ENCODE measurements at regions not wholly inside any gene's neighbourhood (a gene's known extent, or its start where the extent isn't known, plus 50 kb on each side); places are given as distances from the start of the nearest gene placed in this dataset.

GRCh38 chr5:57327561-57328367 is 153.9 kb downstream of the GPBP1 start:
- WGBS, 2 donors = 49 to 67% methylated on average over 3 of the region's 3 CpGs
- H3K4me1 ChIP-seq = no peaks in the 10 kb centered on the region
- no peak overlapping the region for H3K27ac ChIP-seq
- H3K4me3 ChIP-seq = no peak overlapping the region
- no peak for DNase-seq
- intact Hi-C loops (cut with DNase I) = no loop called here
- peak in 3 of 4 donors; percentile 44 to 80 (median 75) for ATAC-seq
- no peak for TF ChIP-seq CTCF (IDR thresholded peaks at IDR 0.05)
- no peak for FAIRE-seq
- H3K27me3 ChIP-seq = no peaks in the 10 kb centered on the region
- H3K36me3 ChIP-seq = no peaks in the 10 kb centered on the region
- H3K9me3 ChIP-seq = no peaks in the 10 kb centered on the region

GRCh38 chr5:57325678-57326397 is 152.0 kb downstream of the GPBP1 start:
- TF ChIP-seq CTCF (IDR thresholded peaks at IDR 0.05) = no peak
- intact Hi-C loops (cut with DNase I) = no loop called here
- DNase-seq (no peak), ATAC-seq (no peak), FAIRE-seq (no peak)
- no peak overlapping the region for H3K4me3 ChIP-seq
- no peaks in the 10 kb centered on the region for H3K9me3 ChIP-seq
- no peak overlapping the region for H3K27ac ChIP-seq
- no peaks in the 10 kb centered on the region for H3K4me1 ChIP-seq
- H3K36me3 ChIP-seq = no peaks in the 10 kb centered on the region
- 88 to 93% methylated on average over 4 of the region's 4 CpGs for WGBS, 2 donors
- no peaks in the 10 kb centered on the region for H3K27me3 ChIP-seq

- Histone ChIP-seq H3K27me3 (no peaks in the 10 kb centered on the region), H3K4me1 (no peaks in the 10 kb centered on the region), H3K27ac (no peak overlapping the region), H3K4me3 (no peak overlapping the region), H3K9me3 (no peaks in the 10 kb centered on the region), H3K36me3 (no peaks in the 10 kb centered on the region)
- ATAC-seq (no peak), DNase-seq (no peak), FAIRE-seq (no peak)
- 87 to 91% methylated on average over 4 of the region's 4 CpGs for WGBS, 2 donors
- TF ChIP-seq CTCF (IDR thresholded peaks at IDR 0.05) = no peak
- intact Hi-C loops (cut with DNase I) = no loop called here
Measured at GRCh38 chr5:57324861-57325260, 151.0 kb downstream of the GPBP1 start.

- FAIRE-seq (no peak), ATAC-seq (no peak), DNase-seq (no peak)
- intact Hi-C loops (cut with DNase I) = no loop called here
- H3K27ac ChIP-seq = no peak overlapping the region
- no peak overlapping the region for H3K4me3 ChIP-seq
- no peak for TF ChIP-seq CTCF (IDR thresholded peaks at IDR 0.05)
- no peaks in the 10 kb centered on the region for H3K36me3 ChIP-seq
- H3K9me3 ChIP-seq = no peaks in the 10 kb centered on the region
- 83 to 89% methylated on average over 4 of the region's 4 CpGs for WGBS, 2 donors
- no peaks in the 10 kb centered on the region for H3K27me3 ChIP-seq
- no peaks in the 10 kb centered on the region for H3K4me1 ChIP-seq
Measured at GRCh38 chr5:57324181-57324580, 150.3 kb downstream of the GPBP1 start.

- 61 to 72% methylated on average over 6 of the region's 6 CpGs for WGBS, 2 donors
- no peaks in the 10 kb centered on the region for H3K36me3 ChIP-seq
- intact Hi-C loops (cut with DNase I) = no loop called here
- H3K4me1 ChIP-seq = no peaks in the 10 kb centered on the region
- FAIRE-seq (no peak), DNase-seq (no peak), ATAC-seq (no peak)
- no peaks in the 10 kb centered on the region for H3K9me3 ChIP-seq
- H3K4me3 ChIP-seq = no peak overlapping the region
- H3K27ac ChIP-seq = no peak overlapping the region
- TF ChIP-seq CTCF (IDR thresholded peaks at IDR 0.05) = no peak
- no peaks in the 10 kb centered on the region for H3K27me3 ChIP-seq
Measured at GRCh38 chr5:57320582-57320981, 146.7 kb downstream of the GPBP1 start.

Data from pancreas (tissue), 10 donors.